Epithelial cell of esophagus (primary cell): ENCODE measurements at regions not wholly inside any gene's neighbourhood (a gene's known extent, or its start where the extent isn't known, plus 50 kb on each side); places are given as distances from the start of the nearest gene placed in this dataset.

ENCODE experiments used
- DNase-seq: peaks from one replicate; pipeline ENCODE4 v3.0.0; 2010; ENCODE audit warnings: low read depth
- H3K4me3 ChIP-seq: 2 replicates; pipeline ENCODE4 v1.5.1; 2011; ENCODE audit warnings: mild to moderate bottlenecking, low read length, control low read depth
- TF ChIP-seq, protein P1 (sequence below): IDR thresholded peaks from 2 replicates; pipeline ENCODE4 v1.5.1; 2011; ENCODE audit warnings: low read depth, mild to moderate bottlenecking, low read length, control low read depth, inconsistent platforms; ENCODE audit not compliant: insufficient read depth; ENCODE audit errors: missing control alignments

DNA sequence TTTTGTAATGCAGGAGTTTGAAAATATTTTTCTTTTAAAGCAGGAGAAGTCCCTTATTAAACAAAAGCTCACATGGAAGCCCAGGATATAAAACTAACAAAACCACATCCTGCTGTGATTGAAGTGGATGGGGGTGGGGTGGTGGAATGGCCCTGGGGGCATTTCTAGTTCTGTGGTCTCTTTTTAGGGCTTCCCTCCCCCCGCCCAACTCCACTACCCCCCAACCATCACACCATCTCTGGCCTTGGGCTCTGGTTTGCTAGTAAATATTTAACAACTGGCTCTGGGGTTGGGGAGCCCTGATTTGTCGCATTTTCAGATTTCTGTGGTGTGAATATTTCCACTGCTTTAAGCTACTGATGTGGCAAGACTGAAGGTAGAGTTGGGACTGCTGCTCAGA lies 279.6 kb upstream of the PLET1 start:
- TF ChIP-seq, protein P1, sequence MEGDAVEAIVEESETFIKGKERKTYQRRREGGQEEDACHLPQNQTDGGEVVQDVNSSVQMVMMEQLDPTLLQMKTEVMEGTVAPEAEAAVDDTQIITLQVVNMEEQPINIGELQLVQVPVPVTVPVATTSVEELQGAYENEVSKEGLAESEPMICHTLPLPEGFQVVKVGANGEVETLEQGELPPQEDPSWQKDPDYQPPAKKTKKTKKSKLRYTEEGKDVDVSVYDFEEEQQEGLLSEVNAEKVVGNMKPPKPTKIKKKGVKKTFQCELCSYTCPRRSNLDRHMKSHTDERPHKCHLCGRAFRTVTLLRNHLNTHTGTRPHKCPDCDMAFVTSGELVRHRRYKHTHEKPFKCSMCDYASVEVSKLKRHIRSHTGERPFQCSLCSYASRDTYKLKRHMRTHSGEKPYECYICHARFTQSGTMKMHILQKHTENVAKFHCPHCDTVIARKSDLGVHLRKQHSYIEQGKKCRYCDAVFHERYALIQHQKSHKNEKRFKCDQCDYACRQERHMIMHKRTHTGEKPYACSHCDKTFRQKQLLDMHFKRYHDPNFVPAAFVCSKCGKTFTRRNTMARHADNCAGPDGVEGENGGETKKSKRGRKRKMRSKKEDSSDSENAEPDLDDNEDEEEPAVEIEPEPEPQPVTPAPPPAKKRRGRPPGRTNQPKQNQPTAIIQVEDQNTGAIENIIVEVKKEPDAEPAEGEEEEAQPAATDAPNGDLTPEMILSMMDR = no peak

DNA sequence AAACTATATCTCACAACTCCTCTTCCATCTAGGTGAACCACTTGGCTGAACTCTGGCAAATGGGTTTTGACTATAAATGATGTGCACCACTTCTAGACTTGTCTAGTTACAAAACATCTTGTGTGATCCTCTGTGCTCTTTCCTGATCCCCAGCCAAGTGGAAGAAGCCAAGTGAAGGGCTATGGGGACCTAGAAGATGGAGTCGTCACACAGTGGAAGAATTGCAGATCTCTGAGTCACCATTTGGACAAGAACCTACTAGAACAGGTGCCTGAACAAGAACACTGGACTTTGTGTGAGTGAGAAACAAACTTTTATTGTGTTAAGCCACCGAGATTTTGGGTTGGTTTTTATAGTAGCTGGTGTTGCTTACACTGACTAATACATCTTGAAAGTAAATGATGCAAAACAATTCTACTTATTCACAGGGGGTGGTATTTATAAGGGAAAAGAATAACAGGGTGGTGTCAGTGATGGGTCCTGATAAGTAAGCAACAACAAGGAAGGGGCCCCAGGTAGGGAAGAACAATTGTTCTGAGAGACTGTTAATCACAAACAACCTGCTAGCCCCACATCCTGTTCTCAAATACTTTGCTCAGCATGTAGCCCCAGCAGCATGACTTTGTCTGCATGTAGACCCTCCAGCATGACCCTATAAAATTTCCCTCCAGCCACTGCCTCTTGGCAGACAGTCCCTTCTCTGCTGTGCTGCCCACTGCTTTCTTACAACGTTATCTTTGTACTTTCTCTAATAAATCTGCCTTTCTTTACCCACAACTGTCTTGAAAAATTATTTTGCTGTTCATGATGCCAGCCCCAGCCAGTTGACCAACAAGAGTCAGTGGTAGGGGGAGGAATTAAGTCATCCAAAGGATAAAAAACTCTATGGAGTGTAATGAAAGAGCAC lies 280.7 kb upstream of the PLET1 start:
- no peak overlapping the region for H3K4me3 ChIP-seq

More for the DNA sequence above, 279.6 kb upstream of the PLET1 start:
- no peak for DNase-seq
- no peak overlapping the region for H3K4me3 ChIP-seq

DNA sequence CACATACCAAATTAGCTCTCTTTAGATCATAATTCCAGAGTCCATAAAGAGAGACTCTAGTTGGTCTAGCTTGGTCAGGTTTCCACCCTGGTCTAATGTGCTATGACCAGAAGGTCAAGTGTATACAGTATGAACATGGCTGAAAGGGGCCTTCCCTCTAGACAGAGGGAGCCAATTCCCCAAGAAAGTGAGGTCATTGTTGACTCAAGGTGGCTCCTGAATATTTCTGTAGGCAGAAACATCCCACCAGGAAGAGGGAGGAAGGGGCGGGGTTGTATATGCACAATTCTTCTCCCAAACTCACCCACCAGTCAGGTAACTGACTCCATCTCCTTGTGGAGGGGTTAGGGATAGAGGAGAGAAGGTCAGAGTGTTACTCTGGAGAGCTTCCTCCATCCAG lies 281.8 kb upstream of the PLET1 start:
- TF ChIP-seq, protein P1 = no peak
- DNase-seq = peak; percentile 39
- no peak overlapping the region for H3K4me3 ChIP-seq

More for the DNA sequence above, 280.7 kb upstream of the PLET1 start:
- DNase-seq = peak; percentile 32
- TF ChIP-seq, protein P1 = no peak

DNA sequence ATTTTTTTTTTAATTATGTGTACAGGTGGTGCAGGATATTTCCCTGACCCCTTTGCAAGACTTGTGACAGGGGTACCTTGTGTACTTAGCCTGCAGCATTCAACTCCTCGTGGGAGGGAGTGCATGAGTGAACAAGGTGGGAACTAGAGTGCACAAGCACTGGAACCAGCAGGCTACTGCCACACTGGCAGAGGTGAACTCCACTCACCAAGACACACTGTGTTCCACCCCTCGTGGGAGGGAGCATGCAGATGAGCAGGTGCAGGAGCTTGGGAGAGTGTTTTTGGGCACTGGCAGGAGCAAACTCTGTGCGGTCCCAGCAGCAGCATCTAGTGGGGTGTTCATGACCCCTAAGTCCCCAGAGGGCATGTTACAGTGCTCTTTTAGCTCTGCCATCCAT lies 282.7 kb upstream of the PLET1 start:
- TF ChIP-seq, protein P1 = no peak
- no peak overlapping the region for H3K4me3 ChIP-seq
- DNase-seq = no peak

DNA sequence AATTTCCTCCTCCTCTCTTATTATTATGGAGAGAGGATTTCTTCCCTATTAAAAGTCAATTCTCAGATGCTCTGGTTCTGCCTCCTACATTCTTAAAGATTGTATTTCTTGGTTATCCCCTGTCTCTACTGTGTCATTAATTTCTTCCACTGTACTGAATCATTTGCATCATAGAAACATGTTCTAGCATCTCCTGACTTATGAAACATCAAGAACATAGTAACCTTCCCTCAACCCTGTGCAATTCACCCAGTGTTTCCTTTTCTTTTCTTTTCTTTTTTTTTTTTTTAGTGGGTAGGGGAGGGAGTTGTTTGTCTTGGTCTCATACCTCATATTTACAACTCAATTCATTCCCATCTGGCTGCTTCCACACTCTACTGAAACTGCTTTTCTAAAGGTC lies 288.0 kb upstream of the PLET1 start:
- TF ChIP-seq, protein P1 = no peak
- peak; percentile 79 for DNase-seq

DNA sequence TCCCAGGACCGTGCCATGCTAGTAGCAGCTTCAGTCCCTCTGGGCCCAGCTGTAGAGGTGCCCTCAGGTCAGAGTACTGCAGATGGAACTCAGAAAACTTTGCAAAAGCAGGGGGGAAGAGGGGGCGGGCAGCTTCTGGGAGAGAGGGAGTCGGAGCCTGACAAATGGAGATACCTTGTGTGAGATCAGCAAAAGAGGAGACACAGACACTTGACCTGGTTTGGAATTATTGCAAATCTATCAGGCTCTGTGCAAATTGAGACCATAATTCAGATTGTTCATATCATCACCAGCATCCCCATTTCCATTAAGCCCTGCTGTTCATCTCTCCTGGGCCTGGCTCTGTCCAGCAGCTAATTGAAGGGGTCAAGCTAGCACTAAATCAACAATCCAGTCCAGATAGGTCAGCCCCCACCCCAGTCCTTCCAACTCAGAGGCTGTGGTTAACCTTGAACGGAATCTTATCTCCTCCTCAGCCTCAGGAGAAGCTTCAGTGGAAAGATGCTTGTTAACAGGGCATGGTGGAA lies 292.6 kb upstream of the PLET1 start:
- no peak for DNase-seq
- H3K4me3 ChIP-seq = no peak overlapping the region
- TF ChIP-seq, protein P1 = no peak

More for the DNA sequence above, 288.0 kb upstream of the PLET1 start:
- H3K4me3 ChIP-seq = no peak overlapping the region
